Muscle of back (tissue), 3 donors: ENCODE measurements at regions not wholly inside any gene's neighbourhood (a gene's known extent, or its start where the extent isn't known, plus 50 kb on each side); places are given as distances from the start of the nearest gene placed in this dataset.
A peak's percentile ranks its signal among the peaks of the same experiment; 100 is the strongest.
"Not testable (repeated sequence)": the region's sequence is repeated elsewhere in the genome, so short reads cannot be mapped to it uniquely, and the experiment has no call there.

Source experiments
- DNase-seq, 3 donors: peaks; one replicate each; pipeline versions ENCODE4 v3.0.0 to v3.0.0-alpha.2; 2013

DNA sequence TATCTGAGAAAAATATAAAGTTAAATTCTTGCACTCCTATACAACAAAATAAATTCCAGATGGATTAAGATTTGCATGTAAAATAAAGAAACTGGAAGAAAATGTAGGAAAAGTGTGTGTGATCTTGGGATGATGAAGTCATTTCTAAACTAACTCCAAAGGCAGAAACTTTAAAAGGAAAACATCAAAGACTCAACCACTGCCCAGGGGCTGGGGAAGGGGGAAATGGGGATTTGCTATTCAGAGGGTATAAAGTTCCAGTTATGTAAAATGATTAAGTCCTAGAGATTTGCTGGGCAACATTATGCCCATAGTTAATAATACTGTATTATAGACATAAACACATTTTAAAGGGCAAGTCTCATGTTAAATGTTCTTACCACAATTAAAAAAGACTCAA lies 254.5 kb downstream of the DEPDC1B start:
- no peak for DNase-seq

DNA sequence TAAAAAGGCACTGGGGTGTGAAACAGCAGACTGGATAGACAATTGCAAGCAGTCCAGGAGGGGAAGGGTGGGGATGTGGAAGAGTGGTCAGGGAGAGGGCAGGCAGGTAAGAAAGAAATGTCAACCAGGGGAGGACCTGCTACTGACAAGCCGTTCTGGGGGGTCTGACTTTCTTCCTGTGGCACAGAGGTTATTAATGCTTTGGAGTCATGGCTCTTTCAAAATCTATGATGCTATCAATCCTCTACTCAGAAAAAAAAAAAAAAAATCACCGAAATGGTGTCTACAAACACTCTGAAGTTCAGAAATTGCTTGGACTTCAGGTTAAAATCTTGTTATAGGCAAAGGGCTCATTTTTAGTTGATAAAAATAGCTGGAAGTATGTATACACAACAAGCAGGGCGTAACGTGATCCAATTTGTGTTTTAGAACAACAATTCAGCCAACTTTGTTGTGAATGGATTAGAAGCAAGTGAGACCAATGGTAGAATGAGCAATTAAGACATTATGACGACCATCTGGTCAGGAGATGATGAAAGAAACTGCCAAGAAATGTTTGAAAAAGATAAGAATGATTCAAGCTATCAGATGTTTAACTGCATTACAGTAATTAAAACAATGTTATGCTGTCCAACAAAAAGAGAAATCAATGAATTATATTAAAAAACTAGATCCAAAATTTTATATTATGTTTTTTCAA lies 255.2 kb downstream of the DEPDC1B start:
- DNase-seq, result no peak

DNA sequence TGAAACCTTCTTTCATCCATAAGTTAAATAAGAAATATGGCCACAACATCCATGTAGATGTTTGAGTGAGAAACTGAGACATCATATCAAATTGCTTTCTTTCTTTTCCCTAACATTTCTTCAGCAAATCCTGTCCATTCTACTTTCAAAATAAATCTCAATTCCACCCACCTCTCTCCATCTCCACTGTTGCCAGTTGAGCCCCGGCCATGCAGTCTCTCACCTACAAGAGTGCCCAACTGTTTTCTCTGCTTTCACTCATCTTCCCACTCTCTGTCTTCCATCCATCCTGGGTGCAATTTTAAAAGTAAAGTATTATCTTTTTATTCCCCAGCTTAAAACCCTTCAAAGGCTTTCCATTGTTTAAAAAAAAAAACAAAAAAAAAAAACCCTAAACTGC lies 260.4 kb downstream of the DEPDC1B start:
- DNase-seq, result no peak

DNA sequence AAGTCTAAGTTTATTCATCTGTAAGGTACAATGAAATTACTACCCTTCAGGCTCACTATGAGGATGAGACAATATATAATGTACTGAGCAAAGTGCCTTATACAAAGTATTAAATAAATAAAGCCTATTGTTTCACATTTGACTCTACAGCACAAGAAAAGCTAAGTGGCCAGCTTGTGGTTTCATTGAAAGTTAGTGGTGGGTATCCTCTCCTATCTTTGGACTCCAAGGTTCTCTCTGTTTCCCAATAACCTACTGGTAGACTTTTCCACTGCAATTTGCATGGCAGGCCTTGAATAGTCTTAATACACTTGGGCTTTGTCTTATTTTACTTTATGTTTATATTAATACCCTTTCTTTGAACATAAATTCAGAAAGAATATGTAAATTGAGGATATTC lies 262.7 kb downstream of the DEPDC1B start:
- DNase-seq, result no peak

DNA sequence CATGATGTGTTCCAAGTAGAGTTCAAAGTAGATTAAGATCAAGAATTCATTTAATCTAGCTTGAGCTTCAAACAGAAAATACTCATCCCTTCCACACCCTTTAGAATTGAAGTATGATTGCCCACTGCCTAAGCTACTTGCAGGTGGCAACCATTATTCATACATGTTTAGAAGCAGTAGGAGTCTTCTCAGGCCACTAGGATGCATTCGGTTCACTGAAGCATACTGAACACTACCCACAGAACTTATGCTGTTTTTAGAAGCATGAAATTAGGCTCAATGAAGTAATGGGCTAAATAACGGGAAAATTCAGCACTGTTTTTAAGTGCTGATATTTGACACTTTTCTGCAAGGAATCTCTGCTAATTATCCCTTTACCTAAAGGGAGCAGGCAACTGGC lies 263.4 kb downstream of the DEPDC1B start:
- no peak for DNase-seq

DNA sequence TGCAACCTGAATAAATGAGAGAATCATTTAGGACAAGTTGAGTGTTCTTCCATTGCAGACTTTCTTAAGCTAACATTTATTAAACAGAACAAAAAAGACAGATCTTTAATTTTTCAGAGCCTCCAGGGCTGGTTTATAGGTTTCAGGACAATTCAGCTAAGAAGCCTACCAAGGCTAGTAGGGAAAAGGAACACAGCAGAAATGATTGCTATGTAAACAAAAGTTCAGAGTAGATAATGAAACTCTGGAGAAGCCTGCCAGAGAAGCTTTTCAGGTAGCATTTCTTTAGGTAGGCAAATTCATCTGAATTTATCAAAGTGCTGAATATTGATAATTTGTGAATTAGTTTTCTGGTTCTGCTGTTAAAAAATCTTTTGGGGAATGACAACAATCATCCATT lies 264.2 kb downstream of the DEPDC1B start:
- DNase-seq, result no peak

DNA sequence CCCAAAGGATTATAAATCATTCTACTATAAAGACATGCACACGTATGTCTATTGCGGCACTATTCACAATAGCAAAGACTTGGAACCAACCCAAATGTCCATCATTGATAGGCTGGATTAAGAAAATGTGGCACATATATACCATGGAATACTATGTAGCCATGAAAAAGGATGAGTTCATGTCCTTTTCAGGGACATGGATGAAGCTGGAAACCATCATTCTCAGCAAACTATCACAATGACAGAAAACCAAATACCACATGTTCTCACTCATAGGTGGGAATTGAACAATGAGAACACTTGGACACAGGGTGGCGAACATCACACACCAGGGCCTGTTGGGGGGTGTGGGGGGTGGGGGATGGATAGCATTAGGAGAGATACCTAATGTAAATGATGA lies 273.8 kb downstream of the DEPDC1B start:
- DNase-seq, result not testable (repeated sequence)

DNA sequence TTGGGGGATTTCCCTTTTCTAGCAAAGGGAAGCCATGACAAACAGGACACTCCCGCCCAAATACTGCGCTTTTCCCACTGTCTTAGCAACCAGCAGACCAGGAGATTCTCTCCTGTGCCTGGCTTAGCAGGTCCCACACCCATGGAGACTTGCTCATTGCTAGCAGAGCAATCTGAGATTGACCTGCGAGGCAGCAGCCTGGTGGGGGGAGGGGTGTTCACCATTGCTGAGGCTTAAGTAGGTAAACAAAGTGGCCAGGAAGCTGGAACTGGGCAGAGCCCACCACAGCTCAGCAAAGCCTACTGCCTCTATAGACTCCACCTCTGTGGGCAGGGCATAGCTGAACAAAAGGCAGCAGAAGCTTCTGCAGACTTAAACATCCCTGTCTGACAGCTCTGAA lies 279.2 kb downstream of the DEPDC1B start:
- DNase-seq, result not testable (repeated sequence)

DNA sequence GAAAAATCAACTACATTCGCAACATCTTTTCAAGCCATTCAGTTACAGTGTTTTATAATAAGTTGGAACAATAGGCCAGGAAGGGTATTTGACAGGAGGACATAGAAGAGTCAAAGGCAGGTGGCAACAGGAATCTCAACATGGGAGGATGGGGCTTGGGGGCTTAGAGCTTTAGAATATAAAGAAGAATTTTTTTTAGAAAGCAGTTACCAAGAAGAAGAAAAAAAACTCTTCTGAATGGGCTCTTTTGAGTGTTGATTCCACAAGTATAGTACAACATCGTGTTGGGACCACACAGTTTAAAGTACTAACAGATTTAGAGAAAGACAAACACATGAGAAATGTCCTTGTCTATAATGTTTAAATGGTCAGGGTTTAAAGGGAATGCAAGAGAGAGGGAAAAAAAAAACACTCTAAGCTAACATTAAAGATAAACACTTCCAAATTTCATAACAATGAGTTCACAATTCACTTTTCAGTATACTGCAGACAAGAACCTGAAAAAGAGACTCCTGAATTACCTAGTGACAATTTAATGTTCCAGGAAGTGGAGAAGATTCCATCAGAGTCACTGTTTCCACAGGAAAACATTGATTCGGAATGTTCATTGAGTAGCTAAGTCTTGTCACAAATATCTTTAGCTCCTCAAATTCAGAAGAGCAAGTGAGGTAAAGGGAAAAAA lies 282.3 kb downstream of the DEPDC1B start:
- DNase-seq, result peak in 1 of 3 donors; percentile 21

DNA sequence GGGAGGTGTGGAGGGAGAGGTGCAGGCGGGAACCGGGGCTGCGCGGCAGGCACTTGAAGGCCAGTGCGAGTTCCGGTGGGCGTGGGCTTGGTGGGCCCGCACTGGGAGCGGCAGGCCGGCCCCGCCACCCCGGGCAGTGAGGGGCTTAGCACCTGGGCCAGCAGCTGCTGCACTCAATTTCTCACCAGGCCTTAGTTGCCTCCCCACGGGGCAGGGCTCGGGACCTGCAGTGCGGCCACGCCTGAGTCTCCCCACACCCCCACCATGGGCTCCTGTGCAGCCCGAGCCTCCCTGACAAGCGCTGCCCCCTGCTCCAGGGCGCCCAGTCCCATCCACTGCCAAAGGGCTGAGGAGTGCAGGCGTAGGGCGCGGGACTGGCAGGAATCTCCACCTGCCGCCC lies 284.5 kb downstream of the DEPDC1B start:
- DNase-seq, result no peak

DNA sequence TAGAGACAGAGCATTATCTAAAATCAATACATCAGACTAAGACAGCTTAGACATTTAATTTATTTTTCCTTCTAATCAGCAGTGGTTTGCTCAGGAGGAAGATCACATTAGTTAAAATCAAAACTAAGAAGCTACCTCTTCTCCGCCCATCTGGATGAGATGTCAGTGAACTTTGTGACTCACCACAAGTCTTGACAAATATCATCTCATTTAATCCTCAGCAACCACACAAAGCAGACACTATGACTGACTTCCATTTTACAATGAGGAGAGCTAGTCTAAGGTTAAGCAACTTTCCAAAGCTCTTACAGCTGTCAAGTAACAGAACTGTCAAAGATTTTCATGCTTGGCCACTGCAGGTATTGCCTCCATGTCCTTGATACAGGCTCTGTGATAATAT lies 289.5 kb downstream of the DEPDC1B start:
- no peak for DNase-seq

DNA sequence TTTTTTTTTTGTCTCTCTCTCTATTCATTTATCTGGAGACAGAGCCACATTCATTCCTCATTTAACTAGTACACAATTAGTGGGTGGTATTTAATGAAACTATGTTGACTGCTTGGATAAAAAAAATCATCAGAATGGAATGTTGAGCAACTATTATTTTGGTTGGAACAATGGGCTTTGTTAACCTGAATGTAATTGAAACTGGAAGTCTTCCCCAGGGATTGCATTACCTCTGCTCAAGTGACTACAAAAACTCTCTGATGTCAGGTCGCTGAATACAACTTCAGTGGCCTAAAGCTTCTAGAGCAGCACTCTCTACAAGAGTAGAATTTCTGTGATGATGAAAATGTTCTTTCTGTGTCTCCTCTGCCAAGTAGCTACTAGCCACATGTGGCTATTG lies 295.8 kb downstream of the DEPDC1B start:
- no peak for DNase-seq

DNA sequence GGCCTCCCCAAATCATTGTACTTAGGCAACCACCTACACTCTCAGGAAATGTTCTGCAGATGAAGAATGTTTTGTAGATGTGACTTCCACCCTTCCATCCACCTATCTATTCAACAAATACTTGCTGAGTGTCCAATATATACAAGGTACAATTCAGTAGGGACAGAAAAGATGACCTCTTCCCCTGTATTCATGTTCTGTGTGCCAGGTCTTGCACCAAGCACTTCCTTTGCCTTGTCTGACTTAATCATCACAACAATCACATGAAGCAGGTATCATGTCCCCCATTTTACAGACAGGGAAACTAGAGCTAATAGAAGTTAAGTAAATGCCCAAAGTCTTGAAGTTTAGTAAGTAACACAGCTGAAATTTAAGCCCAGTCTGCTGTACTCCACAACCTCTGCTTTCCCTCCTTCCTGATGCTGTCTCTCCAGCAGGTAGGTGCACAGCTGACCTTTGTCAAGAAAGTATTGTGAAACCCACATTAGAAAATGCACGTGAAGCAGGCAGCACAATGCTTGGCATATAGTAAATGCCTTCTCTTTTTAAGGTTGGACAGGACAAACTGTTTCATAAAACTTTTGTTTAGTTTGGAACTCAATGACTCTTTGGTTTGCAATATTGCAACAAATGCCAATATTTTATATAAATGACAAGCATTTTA lies 296.5 kb downstream of the DEPDC1B start:
- no peak for DNase-seq

DNA sequence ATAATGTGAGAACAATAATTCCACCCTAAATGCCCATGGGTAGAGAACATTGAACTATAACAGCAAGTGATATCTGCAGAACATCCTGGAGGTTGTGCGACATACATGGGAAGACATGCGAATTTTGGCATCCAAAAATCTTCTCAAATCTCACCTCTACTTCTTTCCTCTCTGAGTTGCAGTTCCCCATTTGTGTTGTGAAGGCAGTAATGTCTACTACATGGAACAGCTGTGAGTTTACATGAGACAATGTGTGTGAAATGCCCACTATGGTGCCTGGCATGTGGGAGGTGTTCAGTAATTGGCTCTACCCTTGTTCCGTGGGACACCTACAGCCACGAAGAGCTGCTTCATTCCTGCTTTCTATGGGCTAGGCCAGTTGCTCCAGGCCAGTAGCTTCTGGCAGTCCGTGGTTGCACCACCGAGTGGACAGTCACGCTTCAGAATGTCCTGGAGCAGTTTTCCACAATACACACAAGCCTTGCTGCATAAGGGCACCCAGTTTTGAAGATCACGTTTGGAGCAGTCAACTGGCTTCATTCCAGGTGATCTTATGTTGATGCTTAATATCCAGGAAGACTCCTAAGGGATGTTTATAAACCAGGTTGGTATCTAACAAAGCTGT lies 297.7 kb downstream of the DEPDC1B start:
- DNase-seq, result no peak

DNA sequence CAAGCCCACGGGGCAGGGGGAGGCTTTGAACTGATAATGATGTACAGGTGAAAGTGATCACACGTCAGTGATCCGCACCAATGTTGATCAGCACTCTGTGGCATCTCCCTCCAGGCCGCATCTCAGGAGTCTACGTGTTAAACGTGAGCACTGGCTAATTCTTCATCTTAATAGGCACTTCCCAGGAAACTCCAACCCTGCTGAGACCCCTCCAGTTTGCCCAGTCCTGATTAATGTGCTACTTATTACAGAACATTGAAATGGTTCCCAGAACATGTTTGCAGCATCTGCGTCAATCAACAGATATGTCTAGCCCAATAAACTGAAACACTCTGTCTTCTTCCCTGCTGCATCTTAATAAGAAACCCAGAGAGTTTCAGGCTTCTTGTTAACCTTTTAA lies 298.4 kb downstream of the DEPDC1B start:
- DNase-seq, result no peak

DNA sequence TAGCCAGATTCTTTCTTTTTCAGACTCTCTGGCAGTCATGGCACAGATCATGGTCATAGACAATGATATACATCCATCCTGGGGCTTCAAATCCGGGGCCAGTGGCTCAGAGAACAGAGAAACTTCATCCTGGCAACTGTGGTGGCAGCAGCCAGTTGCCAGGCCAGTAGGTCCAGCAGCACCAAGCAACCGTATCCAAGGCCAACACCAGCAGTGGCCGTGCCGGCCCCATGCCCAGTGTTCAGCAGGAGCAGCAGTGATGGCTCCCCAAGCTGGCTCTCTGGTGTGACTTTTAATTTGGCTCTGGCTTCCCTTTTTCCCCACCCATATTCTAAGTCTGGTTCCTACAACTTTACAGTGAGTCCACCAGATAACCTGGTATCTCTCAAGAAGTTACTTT lies 300.5 kb downstream of the DEPDC1B start:
- no peak for DNase-seq

DNA sequence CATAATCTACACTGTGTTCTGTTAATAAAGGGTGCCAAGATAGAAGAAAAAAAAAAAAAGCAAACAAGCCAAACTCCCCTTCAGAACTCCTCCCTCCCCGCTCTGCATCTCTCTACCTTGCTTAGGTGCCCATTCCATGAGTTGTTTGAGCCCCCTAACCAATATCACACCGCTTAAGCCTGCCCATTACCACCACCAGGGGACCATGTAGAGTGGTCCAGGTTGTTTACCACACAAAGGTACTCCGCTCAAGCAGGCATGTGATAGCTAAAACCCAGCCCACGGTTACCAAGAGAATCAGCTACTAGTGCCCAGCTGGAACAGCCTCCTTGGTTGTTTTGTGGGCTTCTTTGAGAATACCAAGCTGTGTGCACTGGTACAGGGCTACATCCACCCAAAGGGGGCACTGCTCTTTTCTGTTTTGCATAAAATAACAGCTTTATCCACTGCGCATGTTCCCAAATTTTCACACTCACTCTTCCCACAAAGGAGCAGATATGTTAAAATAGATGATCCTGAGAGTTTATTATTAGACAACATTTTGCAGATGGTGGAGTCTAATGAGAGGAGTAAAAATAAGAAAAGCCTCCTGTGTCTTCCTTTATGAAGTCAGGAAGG lies 304.1 kb downstream of the DEPDC1B start:
- DNase-seq, result no peak

DNA sequence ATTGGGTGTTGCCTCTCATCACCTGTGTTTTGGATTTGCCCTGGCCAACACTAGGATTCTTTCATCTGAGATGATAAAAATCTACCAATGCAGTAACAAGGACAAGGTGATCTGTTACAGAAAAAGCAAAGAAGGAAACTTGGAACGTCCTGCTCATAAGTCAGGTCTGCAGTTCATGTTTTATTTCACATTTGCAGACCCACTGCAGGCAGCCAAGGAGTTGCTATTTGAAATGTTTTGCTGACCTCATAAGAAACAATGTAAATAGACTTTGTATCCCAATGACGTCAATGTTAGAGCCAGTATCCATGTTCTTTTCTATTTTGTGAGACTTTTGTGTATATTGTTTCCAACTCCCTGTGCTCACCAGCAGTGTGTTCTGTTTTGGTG lies 312.9 kb downstream of the DEPDC1B start:
- no peak for DNase-seq

DNA sequence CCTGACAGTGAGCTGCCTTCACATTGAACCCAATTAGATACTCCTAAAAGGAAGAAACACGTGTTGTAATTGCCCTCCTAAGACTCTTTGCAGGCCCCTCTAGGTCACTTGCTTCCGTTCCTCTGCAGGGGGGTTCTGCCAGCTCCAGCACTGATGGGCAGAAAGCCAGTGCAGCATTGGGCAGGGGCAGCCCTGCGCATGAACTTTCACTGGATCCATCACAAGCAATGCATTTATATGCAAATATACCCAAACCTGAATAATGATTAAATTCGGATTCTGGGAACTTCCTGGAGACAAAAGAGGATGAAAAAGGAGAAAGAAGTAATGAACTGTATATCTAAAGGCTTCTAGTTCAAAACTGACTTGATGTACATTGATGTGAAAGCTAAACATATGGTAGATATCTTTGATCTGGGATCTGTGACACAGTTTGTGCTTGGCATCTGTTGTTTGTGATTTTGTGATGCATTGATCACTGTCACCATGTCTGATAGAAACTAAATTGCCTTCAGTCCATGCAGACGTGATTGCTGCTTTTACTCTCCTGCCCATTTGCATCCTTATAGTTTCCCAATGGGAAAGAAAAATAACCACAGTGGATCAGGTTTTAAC lies 313.4 kb downstream of the DEPDC1B start:
- no peak for DNase-seq

DNA sequence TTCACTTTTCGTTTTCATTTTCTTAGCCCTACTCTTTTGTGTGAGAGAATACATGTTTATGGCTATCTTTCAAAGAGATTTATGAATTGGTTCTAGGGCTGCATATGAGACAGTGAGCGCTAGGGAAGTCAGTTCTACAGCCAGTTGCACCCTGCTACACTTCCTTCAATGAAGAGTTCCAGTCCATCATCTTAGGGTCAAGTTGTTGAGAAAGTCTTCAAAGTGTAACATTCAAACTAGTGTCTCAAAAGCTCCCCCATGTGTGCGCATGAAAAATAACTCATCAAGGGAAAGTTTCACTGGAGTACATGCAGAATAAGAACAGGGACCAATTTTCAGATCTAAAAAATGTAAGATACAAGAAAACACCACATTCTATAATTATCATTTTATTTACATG lies 317.2 kb downstream of the DEPDC1B start:
- DNase-seq, result peak; percentile 26 to 64 (median 39)

DNA sequence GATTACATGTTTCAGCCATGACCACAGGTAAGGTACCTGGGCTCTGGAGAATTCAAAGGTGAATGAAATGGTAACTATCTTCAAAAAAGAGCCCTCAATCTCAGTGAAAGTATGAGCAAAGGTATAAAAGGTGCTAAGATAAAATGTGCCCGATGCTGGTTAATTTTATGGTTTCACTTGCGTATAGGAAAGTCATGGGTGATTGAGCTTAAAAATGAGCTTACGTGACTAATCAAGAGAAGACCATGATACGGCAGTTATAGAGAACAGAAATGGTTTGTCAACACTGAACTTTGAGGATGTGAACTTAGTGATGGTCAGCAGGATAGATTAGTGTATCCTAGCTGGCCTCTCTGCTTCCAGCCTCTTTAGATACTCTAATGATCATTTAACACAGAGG lies 320.1 kb downstream of the DEPDC1B start:
- no peak for DNase-seq

DNA sequence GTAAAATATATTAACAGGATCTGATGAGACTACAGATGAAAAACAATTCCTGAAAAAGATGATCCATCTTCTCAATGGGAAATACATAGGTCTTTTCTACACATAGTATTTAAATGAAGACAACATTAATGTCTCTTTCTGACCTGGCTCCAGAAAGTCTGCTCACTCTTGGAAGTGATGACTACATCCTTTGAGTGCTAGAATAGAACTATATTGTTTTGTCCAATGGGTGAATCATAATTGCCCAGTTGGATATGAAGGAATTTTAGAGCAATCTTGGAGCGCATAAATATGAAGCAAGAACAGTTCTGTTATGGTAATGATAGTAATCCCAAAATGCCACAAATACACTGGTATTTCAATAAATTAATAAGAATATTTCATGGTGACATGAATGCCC lies 322.1 kb downstream of the DEPDC1B start:
- DNase-seq, result peak in 1 of 3 donors; percentile 35
